ENCODE measurements at regions not wholly inside any gene's neighbourhood (a gene's known extent, or its start where the extent isn't known, plus 50 kb on each side); places are given as distances from the start of the nearest gene placed in this dataset.

GRCh38 chr4:114211556-114211955 lies 232.1 kb upstream of the ARSJ start:
- DNase-seq, result no peak
- no peak for ATAC-seq (ENCODE audit: insufficient read depth, low FRiP score)
- Histone ChIP-seq H3K27ac (ENCODE audit: low read depth in 1 of 2, low read length in 1 of 2) (no peak overlapping the region), H3K4me1 (ENCODE audit: control insufficient read depth in 5 of 5, insufficient read depth in 5 of 5, low read length in 5 of 5) (peaks cover 0 to 7% (median 2%) of the 10 kb centered on the region in 5 donors), H3K9ac (ENCODE audit: insufficient read depth in 1 of 2, low read length in 2 of 2) (no peak overlapping the region), H3K9me3 (ENCODE audit: control insufficient read depth in 4 of 4, insufficient read depth in 3 of 4, low read length in 3 of 4) (peaks cover 0 to 2% (median 0%) of the 10 kb centered on the region in 4 donors), H3K36me3 (ENCODE audit: control insufficient read depth in 4 of 4, insufficient read depth in 4 of 4, low read length in 4 of 4) (no peaks in the 10 kb centered on the region), H3K4me3 (no peak overlapping the region), H3K27me3 (ENCODE audit: control insufficient read depth in 3 of 3, insufficient read depth in 3 of 3, low read length in 2 of 3) (no peaks in the 10 kb centered on the region)
- WGBS, 2 donors, result 89 to 95% methylated on average over 3 of the region's 3 CpGs
- no peak for TF ChIP-seq CTCF (IDR thresholded peaks at IDR 0.05; ENCODE audit: control extremely low read depth, extremely low read depth)

- WGBS, 2 donors, result 78 to 95% methylated on average over 10 of the region's 10 CpGs
- DNase-seq, result no peak
- Histone ChIP-seq H3K27me3 (ENCODE audit: control insufficient read depth in 3 of 3, insufficient read depth in 3 of 3, low read length in 2 of 3) (no peaks in the 10 kb centered on the region), H3K36me3 (ENCODE audit: control insufficient read depth in 4 of 4, insufficient read depth in 4 of 4, low read length in 4 of 4) (no peaks in the 10 kb centered on the region), H3K27ac (ENCODE audit: low read depth in 1 of 2, low read length in 1 of 2) (no peak overlapping the region), H3K9ac (ENCODE audit: insufficient read depth in 1 of 2, low read length in 2 of 2) (no peak overlapping the region), H3K9me3 (ENCODE audit: control insufficient read depth in 4 of 4, insufficient read depth in 3 of 4, low read length in 3 of 4) (peaks cover 0 to 2% (median 0%) of the 10 kb centered on the region in 4 donors), H3K4me3 (no peak overlapping the region), H3K4me1 (ENCODE audit: control insufficient read depth in 5 of 5, insufficient read depth in 5 of 5, low read length in 5 of 5) (no peaks in the 10 kb centered on the region)
- no peak for ATAC-seq (ENCODE audit: insufficient read depth, low FRiP score)
- no peak for TF ChIP-seq CTCF (IDR thresholded peaks at IDR 0.05; ENCODE audit: control extremely low read depth, extremely low read depth)
These were observed 237.8 kb upstream of the ARSJ start for GRCh38 chr4:114217150-114217817.

GRCh38 chr4:114223580-114223979 lies 244.1 kb upstream of the ARSJ start:
- TF ChIP-seq CTCF (IDR thresholded peaks at IDR 0.05; ENCODE audit: control extremely low read depth, extremely low read depth), result no peak
- no peak for DNase-seq
- Histone ChIP-seq H3K9me3 (ENCODE audit: control insufficient read depth in 4 of 4, insufficient read depth in 3 of 4, low read length in 3 of 4) (no peaks in the 10 kb centered on the region), H3K9ac (ENCODE audit: insufficient read depth in 1 of 2, low read length in 2 of 2) (no peak overlapping the region), H3K4me1 (ENCODE audit: control insufficient read depth in 5 of 5, insufficient read depth in 5 of 5, low read length in 5 of 5) (peaks cover 0 to 13% (median 0%) of the 10 kb centered on the region in 5 donors), H3K4me3 (no peak overlapping the region), H3K36me3 (ENCODE audit: control insufficient read depth in 4 of 4, insufficient read depth in 4 of 4, low read length in 4 of 4) (no peaks in the 10 kb centered on the region), H3K27me3 (ENCODE audit: control insufficient read depth in 3 of 3, insufficient read depth in 3 of 3, low read length in 2 of 3) (no peaks in the 10 kb centered on the region), H3K27ac (ENCODE audit: low read depth in 1 of 2, low read length in 1 of 2) (no peak overlapping the region)
- ATAC-seq (ENCODE audit: insufficient read depth, low FRiP score), result no peak
- 69 to 72% methylated on average over 1 of the region's 1 CpG for WGBS, 2 donors

- no peak overlapping the region for H3K27ac ChIP-seq (ENCODE audit: low read depth in 1 of 2, low read length in 1 of 2)
- no peaks in the 10 kb centered on the region for H3K9me3 ChIP-seq (ENCODE audit: control insufficient read depth in 4 of 4, insufficient read depth in 3 of 4, low read length in 3 of 4)
- H3K9ac ChIP-seq (ENCODE audit: insufficient read depth in 1 of 2, low read length in 2 of 2), result no peak overlapping the region
- H3K27me3 ChIP-seq (ENCODE audit: control insufficient read depth in 3 of 3, insufficient read depth in 3 of 3, low read length in 2 of 3), result no peaks in the 10 kb centered on the region
- H3K4me1 ChIP-seq (ENCODE audit: control insufficient read depth in 5 of 5, insufficient read depth in 5 of 5, low read length in 5 of 5), result peaks cover 0 to 18% (median 0%) of the 10 kb centered on the region in 5 donors
- peak in 2 of 3 donors; percentile 39 to 42 for DNase-seq
- WGBS, 2 donors, result 47 to 64% methylated on average over 2 of the region's 2 CpGs
- TF ChIP-seq CTCF (IDR thresholded peaks at IDR 0.05; ENCODE audit: control extremely low read depth, extremely low read depth), result no peak
- no peak for ATAC-seq (ENCODE audit: insufficient read depth, low FRiP score)
- no peaks in the 10 kb centered on the region for H3K36me3 ChIP-seq (ENCODE audit: control insufficient read depth in 4 of 4, insufficient read depth in 4 of 4, low read length in 4 of 4)
- no peak overlapping the region for H3K4me3 ChIP-seq
These were observed 246.0 kb upstream of the ARSJ start for GRCh38 chr4:114225436-114225835.

Measured in lung (tissue), 11 donors.